HG03378 (cell line): ENCODE measurements at regions not wholly inside any gene's neighbourhood (a gene's known extent, or its start where the extent isn't known, plus 50 kb on each side); places are given as distances from the start of the nearest gene placed in this dataset.
"Not testable (repeated sequence)": the region's sequence is repeated elsewhere in the genome, so short reads cannot be mapped to it uniquely, and the experiment has no call there.

ENCODE experiments used
- ATAC-seq: cut with Tn5 transposase; IDR thresholded peaks from one replicate; pipeline ENCODE4 v1.9.1; 2021; ENCODE audit warnings: mild to moderate bottlenecking, moderate library complexity; ENCODE audit not compliant: unreplicated experiment

- ATAC-seq, result no peak
Measured at GRCh38 chr7:106563466-106564150, 97.3 kb downstream of the CCDC71L start.

GRCh38 chr7:106562711-106563366, 98.1 kb downstream of the CCDC71L start:
- no peak for ATAC-seq

- ATAC-seq, result no peak
Measured at GRCh38 chr7:106561666-106562411, 99.1 kb downstream of the CCDC71L start.

GRCh38 chr7:106561151-106561550, 99.8 kb downstream of the CCDC71L start:
- ATAC-seq, result no peak

- no peak for ATAC-seq
Measured at GRCh38 chr7:106560482-106560881, 100.5 kb downstream of the CCDC71L start.

GRCh38 chr7:106556244-106556643, 104.7 kb downstream of the CCDC71L start:
- ATAC-seq, result not testable (repeated sequence)

GRCh38 chr7:106554623-106555022, 106.3 kb downstream of the CCDC71L start:
- ATAC-seq, result not testable (repeated sequence)

GRCh38 chr7:106553446-106553836, 107.5 kb downstream of the CCDC71L start:
- ATAC-seq, result no peak

GRCh38 chr7:106552645-106553445, 108.1 kb downstream of the CCDC71L start:
- peak; percentile 95 for ATAC-seq

GRCh38 chr7:106551936-106552335, 109.0 kb downstream of the CCDC71L start:
- ATAC-seq, result no peak

- no peak for ATAC-seq
Measured at GRCh38 chr7:106548491-106548890, 112.5 kb downstream of the CCDC71L start.

- ATAC-seq, result no peak
Measured at GRCh38 chr7:106545275-106545674, 115.7 kb downstream of the CCDC71L start.

GRCh38 chr7:106543221-106543757, 117.7 kb downstream of the CCDC71L start:
- ATAC-seq, result no peak

GRCh38 chr7:106542550-106543220, 118.3 kb downstream of the CCDC71L start:
- ATAC-seq, result peak; percentile 72

- no peak for ATAC-seq
Measured at GRCh38 chr7:106538638-106539037, 122.3 kb downstream of the CCDC71L start.

GRCh38 chr7:106537119-106537518, 123.8 kb downstream of the CCDC71L start:
- ATAC-seq, result no peak

GRCh38 chr7:106536079-106536478, 124.9 kb downstream of the CCDC71L start:
- ATAC-seq, result no peak

GRCh38 chr7:106535234-106535932, 125.6 kb downstream of the CCDC71L start:
- no peak for ATAC-seq

- ATAC-seq, result no peak
Measured at GRCh38 chr7:106534271-106534846, 126.6 kb downstream of the CCDC71L start.
